ENCODE measurements at regions not wholly inside any gene's neighbourhood (a gene's known extent, or its start where the extent isn't known, plus 50 kb on each side); places are given as distances from the start of the nearest gene placed in this dataset.

DNA sequence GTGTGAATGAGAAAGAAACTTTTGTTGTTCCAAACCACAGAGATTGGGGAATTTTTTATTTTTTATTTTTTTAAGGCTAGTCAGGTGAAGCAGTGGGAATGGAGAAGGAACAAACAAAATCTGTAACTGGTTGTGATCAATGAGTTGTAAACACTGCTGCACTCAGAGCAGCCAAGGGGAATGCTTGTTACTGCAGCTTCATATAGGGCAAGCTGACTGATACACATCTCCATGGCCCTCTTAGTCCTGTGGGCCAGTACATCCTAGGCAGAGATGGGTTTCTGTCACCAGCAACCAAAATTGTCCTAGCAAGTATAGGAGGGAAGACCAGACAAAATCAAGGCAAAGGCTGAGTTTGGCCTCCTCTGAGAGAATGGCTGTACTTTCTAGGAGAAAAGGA lies 306.8 kb downstream of the CTTN start:
- no peak for FAIRE-seq
- Histone ChIP-seq H4K20me1 (ENCODE audit: insufficient read depth, low read length) (peaks cover 5% of the 10 kb centered on the region; the same call in 1 of the 2 replicates), H3K9ac (ENCODE audit: insufficient read depth, low read depth, low read length) (no peak overlapping the region), H3K4me2 (ENCODE audit: low read depth, low read length) (no peak overlapping the region), H3K79me2 (ENCODE audit: insufficient read depth, low read length) (peaks cover 2% of the 10 kb centered on the region), H3K27ac (ENCODE audit: extremely low read length, insufficient read depth, low read length) (no peak overlapping the region), H3K4me1 (ENCODE audit: insufficient read depth, low read length) (peaks cover 29% of the 10 kb centered on the region), H3K9me3 (ENCODE audit: low read length) (no peaks in the 10 kb centered on the region), H3K36me3 (replicated peaks in 1 of 2; ENCODE audit: control insufficient read depth in 1 of 2, insufficient read depth in 2 of 2, low read length in 2 of 2) (peaks cover 0 to 4% of the 10 kb centered on the region in 2 experiments; a peak in 3 of 5 replicates), H3K4me3 (replicated peaks in 1 of 3; ENCODE audit: insufficient read depth in 1 of 3, low read depth in 2 of 3, low read length in 3 of 3) (no peak overlapping the region), H3K27me3 (ENCODE audit: control insufficient read depth in 1 of 2, insufficient read depth in 2 of 2, low read length in 2 of 2) (no peaks in the 10 kb centered on the region), H2AFZ (ENCODE audit: low read length) (no peak overlapping the region)
- in situ Hi-C loops (cut with HindIII; ENCODE audit: extremely low pct_ligation_motif_present, low pct_unique_long_range_greater_than_20kb), result no loop called here
- BruUV-seq (replicated peaks), result no TSS peak
- TF ChIP-seq RBAK (CRISPR knock-in tag; IDR thresholded peaks at IDR 0.05) (peak; percentile 99), ZMYM3 (CRISPR knock-in tag; IDR thresholded peaks at IDR 0.05) (peak; percentile 28; the same call in 1 of the 2 replicates), ZNF12 (CRISPR knock-in tag; IDR thresholded peaks at IDR 0.05) (peak; percentile 95)
- TF ChIP-seq, protein P1, sequence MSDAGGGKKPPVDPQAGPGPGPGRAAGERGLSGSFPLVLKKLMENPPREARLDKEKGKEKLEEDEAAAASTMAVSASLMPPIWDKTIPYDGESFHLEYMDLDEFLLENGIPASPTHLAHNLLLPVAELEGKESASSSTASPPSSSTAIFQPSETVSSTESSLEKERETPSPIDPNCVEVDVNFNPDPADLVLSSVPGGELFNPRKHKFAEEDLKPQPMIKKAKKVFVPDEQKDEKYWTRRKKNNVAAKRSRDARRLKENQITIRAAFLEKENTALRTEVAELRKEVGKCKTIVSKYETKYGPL (CRISPR knock-in tag; IDR thresholded peaks at IDR 0.05), result no peak
- ATAC-seq, result no peak
- CTCF ChIA-PET (ENCODE audit: low intra/inter-chr PET ratio, low total read pairs), result no interaction called here
- DNase-seq (ENCODE audit: low spot score), result no peak
- intact Hi-C loops (cut with micrococcal nuclease; ENCODE audit: unreplicated experiment), result no loop called here
- POLR2A ChIA-PET, result no interaction called here

DNA sequence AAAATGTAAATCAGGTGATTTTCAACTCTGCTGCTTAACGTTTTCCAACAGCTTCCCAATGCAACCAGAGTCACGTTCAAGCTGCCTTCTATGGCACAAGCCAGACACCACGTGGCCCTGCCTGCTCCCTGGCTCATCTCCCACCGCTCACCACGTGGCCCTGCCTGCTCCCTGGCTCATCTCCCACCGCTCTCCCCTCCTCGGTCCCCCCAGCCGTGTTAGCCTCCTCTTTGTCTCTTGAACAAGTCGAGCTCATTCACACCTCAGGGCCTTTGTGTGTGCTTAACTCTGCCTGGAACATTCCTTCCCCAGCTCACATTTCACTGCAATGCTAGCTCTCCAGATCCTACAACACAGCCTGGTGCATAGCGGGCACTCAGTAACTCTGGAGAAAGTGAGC lies 307.6 kb downstream of the CTTN start:
- peaks cover 21% of the 10 kb centered on the region for H3K4me1 ChIP-seq (ENCODE audit: insufficient read depth, low read length)
- no peaks in the 10 kb centered on the region for H3K27me3 ChIP-seq (ENCODE audit: control insufficient read depth in 1 of 2, insufficient read depth in 2 of 2, low read length in 2 of 2)
- CTCF ChIA-PET (ENCODE audit: low intra/inter-chr PET ratio, low total read pairs), result no interaction called here
- in situ Hi-C loops (cut with HindIII; ENCODE audit: extremely low pct_ligation_motif_present, low pct_unique_long_range_greater_than_20kb), result no loop called here
- DNase-seq (ENCODE audit: low spot score) (no peak), FAIRE-seq (no peak), ATAC-seq (no peak)
- H3K4me3 ChIP-seq (replicated peaks in 1 of 3; ENCODE audit: insufficient read depth in 1 of 3, low read depth in 2 of 3, low read length in 3 of 3), result no peak overlapping the region
- peaks cover 0 to 4% of the 10 kb centered on the region in 2 experiments; a peak in 3 of 5 replicates for H3K36me3 ChIP-seq (replicated peaks in 1 of 2; ENCODE audit: control insufficient read depth in 1 of 2, insufficient read depth in 2 of 2, low read length in 2 of 2)
- intact Hi-C loops (cut with micrococcal nuclease; ENCODE audit: unreplicated experiment), result no loop called here
- no peak overlapping the region for H3K9ac ChIP-seq (ENCODE audit: insufficient read depth, low read depth, low read length)
- H3K27ac ChIP-seq (ENCODE audit: extremely low read length, insufficient read depth, low read length), result no peak overlapping the region
- H3K4me2 ChIP-seq (ENCODE audit: low read depth, low read length), result no peak overlapping the region
- WGBS (ENCODE audit: low lambda C conversion rate), result 98% methylated on average over 10 of the region's 10 CpGs
- no TSS peak for BruUV-seq (replicated peaks)
- POLR2A ChIA-PET, result no interaction called here
- H3K79me2 ChIP-seq (ENCODE audit: insufficient read depth, low read length), result peaks cover 2% of the 10 kb centered on the region
- no peaks in the 10 kb centered on the region for H3K9me3 ChIP-seq (ENCODE audit: low read length)
- H2AFZ ChIP-seq (ENCODE audit: low read length), result no peak overlapping the region
- peaks cover 5% of the 10 kb centered on the region; the same call in 1 of the 2 replicates for H4K20me1 ChIP-seq (ENCODE audit: insufficient read depth, low read length)
- TF ChIP-seq, protein P2, sequence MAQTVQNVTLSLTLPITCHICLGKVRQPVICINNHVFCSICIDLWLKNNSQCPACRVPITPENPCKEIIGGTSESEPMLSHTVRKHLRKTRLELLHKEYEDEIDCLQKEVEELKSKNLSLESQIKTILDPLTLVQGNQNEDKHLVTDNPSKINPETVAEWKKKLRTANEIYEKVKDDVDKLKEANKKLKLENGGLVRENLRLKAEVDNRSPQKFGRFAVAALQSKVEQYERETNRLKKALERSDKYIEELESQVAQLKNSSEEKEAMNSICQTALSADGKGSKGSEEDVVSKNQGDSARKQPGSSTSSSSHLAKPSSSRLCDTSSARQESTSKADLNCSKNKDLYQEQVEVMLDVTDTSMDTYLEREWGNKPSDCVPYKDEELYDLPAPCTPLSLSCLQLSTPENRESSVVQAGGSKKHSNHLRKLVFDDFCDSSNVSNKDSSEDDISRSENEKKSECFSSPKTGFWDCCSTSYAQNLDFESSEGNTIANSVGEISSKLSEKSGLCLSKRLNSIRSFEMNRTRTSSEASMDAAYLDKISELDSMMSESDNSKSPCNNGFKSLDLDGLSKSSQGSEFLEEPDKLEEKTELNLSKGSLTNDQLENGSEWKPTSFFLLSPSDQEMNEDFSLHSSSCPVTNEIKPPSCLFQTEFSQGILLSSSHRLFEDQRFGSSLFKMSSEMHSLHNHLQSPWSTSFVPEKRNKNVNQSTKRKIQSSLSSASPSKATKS (CRISPR knock-in tag; IDR thresholded peaks at IDR 0.05), result no peak
- TF ChIP-seq YEATS2 (CRISPR knock-in tag; IDR thresholded peaks at IDR 0.05; ENCODE audit: borderline replicate concordance), result no peak
- TF ChIP-seq, protein P3, sequence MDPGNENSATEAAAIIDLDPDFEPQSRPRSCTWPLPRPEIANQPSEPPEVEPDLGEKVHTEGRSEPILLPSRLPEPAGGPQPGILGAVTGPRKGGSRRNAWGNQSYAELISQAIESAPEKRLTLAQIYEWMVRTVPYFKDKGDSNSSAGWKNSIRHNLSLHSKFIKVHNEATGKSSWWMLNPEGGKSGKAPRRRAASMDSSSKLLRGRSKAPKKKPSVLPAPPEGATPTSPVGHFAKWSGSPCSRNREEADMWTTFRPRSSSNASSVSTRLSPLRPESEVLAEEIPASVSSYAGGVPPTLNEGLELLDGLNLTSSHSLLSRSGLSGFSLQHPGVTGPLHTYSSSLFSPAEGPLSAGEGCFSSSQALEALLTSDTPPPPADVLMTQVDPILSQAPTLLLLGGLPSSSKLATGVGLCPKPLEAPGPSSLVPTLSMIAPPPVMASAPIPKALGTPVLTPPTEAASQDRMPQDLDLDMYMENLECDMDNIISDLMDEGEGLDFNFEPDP (CRISPR knock-in tag; conservative IDR thresholded peaks at IDR 0.05), result no peak
- no peak for TF ChIP-seq TCF12 (IDR thresholded peaks at IDR 0.05)
- TF ChIP-seq TCF12 (CRISPR knock-in tag; IDR thresholded peaks at IDR 0.05), result no peak
- TF ChIP-seq RORA (CRISPR knock-in tag; IDR thresholded peaks at IDR 0.05), result no peak
